Activated CD4-positive, alpha-beta memory T cell treated with anti-CD3 and anti-CD28 coated beads for 36 hours (primary cell): ENCODE measurements at regions not wholly inside any gene's neighbourhood (a gene's known extent, or its start where the extent isn't known, plus 50 kb on each side); places are given as distances from the start of the nearest gene placed in this dataset.
"Not testable (repeated sequence)": the region's sequence is repeated elsewhere in the genome, so short reads cannot be mapped to it uniquely, and the experiment has no call there.

ENCODE experiments used
- CTCF ChIA-PET: fragments of 350-600 bp; sonication (Branson Sonifier 250); formaldehyde crosslinking; loops from one replicate; lab custom pipeline; 2021; ENCODE audit warnings: antibody characterized with exemption, inconsistent platforms; lab: Charles Lee
- POLR2A ChIA-PET: fragments of 350-600 bp; sonication (Branson Sonifier 250); formaldehyde crosslinking; loops from one replicate; lab custom pipeline; 2021; ENCODE audit warnings: antibody characterized with exemption; lab: Charles Lee
- DNase-seq: peaks from one replicate; pipeline ENCODE4 v3.0.0-alpha.2; 2020
- H3K27ac Mint-ChIP-seq: one replicate; pipeline ENCODE4 v1.8.0; 2021; ENCODE audit warnings: mixed read lengths
- H3K27me3 Mint-ChIP-seq: one replicate; pipeline ENCODE4 v1.8.0; 2021; ENCODE audit warnings: mixed read lengths
- H3K36me3 Mint-ChIP-seq: one replicate; pipeline ENCODE4 v1.8.0; 2021; ENCODE audit warnings: mixed read lengths
- H3K4me1 Mint-ChIP-seq: one replicate; pipeline ENCODE4 v1.8.0; 2021; ENCODE audit warnings: low read depth, mixed read lengths
- H3K4me3 Mint-ChIP-seq: one replicate; pipeline ENCODE4 v1.8.0; 2021; ENCODE audit warnings: mild to moderate bottlenecking, mixed read lengths
- H3K9me3 Mint-ChIP-seq: one replicate; pipeline ENCODE4 v1.8.0; 2021; ENCODE audit warnings: mixed read lengths
- intact Hi-C: fragments of 100-400 bp; cut with micrococcal nuclease; formaldehyde crosslinking; loops from one replicate; pipeline ENCODE4 v1.15.1; 2023

GRCh38 chr7:53187184-53187583 lies 151.8 kb downstream of the POM121L12 start:
- H3K27me3 Mint-ChIP-seq, POLR2A ChIA-PET, H3K36me3 Mint-ChIP-seq, H3K4me1 Mint-ChIP-seq, intact Hi-C loops, DNase-seq, H3K27ac Mint-ChIP-seq, CTCF ChIA-PET, H3K4me3 Mint-ChIP-seq: not testable (repeated sequence)
- H3K9me3 Mint-ChIP-seq = peaks cover 35% of the 10 kb centered on the region

- H3K4me1 Mint-ChIP-seq = no peaks in the 10 kb centered on the region
- POLR2A ChIA-PET = no interaction called here
Measured at GRCh38 chr7:53191191-53191695, 155.8 kb downstream of the POM121L12 start.

GRCh38 chr7:53191836-53192443 lies 156.5 kb downstream of the POM121L12 start:
- Mint-ChIP-seq H3K9me3 (peaks cover 28% of the 10 kb centered on the region), H3K4me1 (no peaks in the 10 kb centered on the region), H3K27me3 (no peaks in the 10 kb centered on the region), H3K27ac (no peak overlapping the region), H3K4me3 (no peak overlapping the region), H3K36me3 (no peaks in the 10 kb centered on the region)
- DNase-seq = no peak
- CTCF ChIA-PET = no interaction called here
- POLR2A ChIA-PET = no interaction called here
- intact Hi-C loops = no loop called here

More at GRCh38 chr7:53191191-53191695, 155.8 kb downstream of the POM121L12 start:
- no peak for DNase-seq
- intact Hi-C loops = no loop called here
- CTCF ChIA-PET = no interaction called here
- Mint-ChIP-seq H3K27me3 (no peaks in the 10 kb centered on the region), H3K36me3 (no peaks in the 10 kb centered on the region), H3K9me3 (peaks cover 26% of the 10 kb centered on the region), H3K4me3 (no peak overlapping the region), H3K27ac (no peak overlapping the region)

GRCh38 chr7:53205006-53205405 lies 169.6 kb downstream of the POM121L12 start:
- no peaks in the 10 kb centered on the region for H3K4me1 Mint-ChIP-seq
- H3K27me3 Mint-ChIP-seq = no peaks in the 10 kb centered on the region
- DNase-seq = no peak
- H3K36me3 Mint-ChIP-seq = no peaks in the 10 kb centered on the region
- ChIA-PET CTCF (no interaction called here), POLR2A (no interaction called here)
- no peak overlapping the region for H3K4me3 Mint-ChIP-seq
- no peak overlapping the region for H3K27ac Mint-ChIP-seq
- intact Hi-C loops = no loop called here
- peaks cover 26% of the 10 kb centered on the region for H3K9me3 Mint-ChIP-seq

- peaks cover 2% of the 10 kb centered on the region for H3K36me3 Mint-ChIP-seq
- H3K27me3 Mint-ChIP-seq = no peaks in the 10 kb centered on the region
- no peaks in the 10 kb centered on the region for H3K4me1 Mint-ChIP-seq
- POLR2A ChIA-PET = no interaction called here
- no peak overlapping the region for H3K27ac Mint-ChIP-seq
- DNase-seq = no peak
- H3K4me3 Mint-ChIP-seq = no peak overlapping the region
- H3K9me3 Mint-ChIP-seq = peaks cover 43% of the 10 kb centered on the region
- intact Hi-C loops = no loop called here
- CTCF ChIA-PET = no interaction called here
Measured at GRCh38 chr7:53209129-53209528, 173.7 kb downstream of the POM121L12 start.

- no peaks in the 10 kb centered on the region for H3K4me1 Mint-ChIP-seq
- H3K36me3 Mint-ChIP-seq = peaks cover 3% of the 10 kb centered on the region
- DNase-seq = no peak
- CTCF ChIA-PET = no interaction called here
- no peak overlapping the region for H3K27ac Mint-ChIP-seq
- POLR2A ChIA-PET = no interaction called here
- H3K9me3 Mint-ChIP-seq = peaks cover 49% of the 10 kb centered on the region
- no peaks in the 10 kb centered on the region for H3K27me3 Mint-ChIP-seq
- intact Hi-C loops = no loop called here
- H3K4me3 Mint-ChIP-seq = no peak overlapping the region
Measured at GRCh38 chr7:53214463-53214862, 179.0 kb downstream of the POM121L12 start.

- POLR2A ChIA-PET = no interaction called here
- no peak overlapping the region for H3K27ac Mint-ChIP-seq
- H3K4me1 Mint-ChIP-seq = no peaks in the 10 kb centered on the region
- DNase-seq = no peak
- intact Hi-C loops = no loop called here
- no peaks in the 10 kb centered on the region for H3K27me3 Mint-ChIP-seq
- peaks cover 31% of the 10 kb centered on the region for H3K9me3 Mint-ChIP-seq
- H3K36me3 Mint-ChIP-seq = peaks cover 3% of the 10 kb centered on the region
- H3K4me3 Mint-ChIP-seq = no peak overlapping the region
- CTCF ChIA-PET = no interaction called here
Measured at GRCh38 chr7:53218730-53219504, 183.5 kb downstream of the POM121L12 start.

GRCh38 chr7:53229202-53229601 lies 193.8 kb downstream of the POM121L12 start:
- CTCF ChIA-PET = interaction anchor here (0.6 kb wide), 1 partner anchor 15 kb away, joined by 3 read pairs; no protein-coding TSS in a partner anchor
- POLR2A ChIA-PET = no interaction called here
- Mint-ChIP-seq H3K4me3 (no peak overlapping the region), H3K4me1 (no peaks in the 10 kb centered on the region), H3K27me3 (no peaks in the 10 kb centered on the region), H3K36me3 (no peaks in the 10 kb centered on the region), H3K9me3 (peaks cover 17% of the 10 kb centered on the region), H3K27ac (no peak overlapping the region)
- intact Hi-C loops = no loop called here
- DNase-seq = no peak

- no peaks in the 10 kb centered on the region for H3K36me3 Mint-ChIP-seq
- CTCF ChIA-PET = no interaction called here
- no peak for DNase-seq
- POLR2A ChIA-PET = no interaction called here
- H3K4me3 Mint-ChIP-seq = no peak overlapping the region
- no peaks in the 10 kb centered on the region for H3K27me3 Mint-ChIP-seq
- no peak overlapping the region for H3K27ac Mint-ChIP-seq
- peaks cover 19% of the 10 kb centered on the region for H3K9me3 Mint-ChIP-seq
- H3K4me1 Mint-ChIP-seq = no peaks in the 10 kb centered on the region
- intact Hi-C loops = no loop called here
Measured at GRCh38 chr7:53237344-53237913, 202.0 kb downstream of the POM121L12 start.

GRCh38 chr7:53238021-53238605 lies 202.7 kb downstream of the POM121L12 start:
- ChIA-PET POLR2A (no interaction called here), CTCF (no interaction called here)
- Mint-ChIP-seq H3K27ac (no peak overlapping the region), H3K4me3 (no peak overlapping the region), H3K4me1 (no peaks in the 10 kb centered on the region), H3K36me3 (no peaks in the 10 kb centered on the region), H3K9me3 (peaks cover 20% of the 10 kb centered on the region), H3K27me3 (no peaks in the 10 kb centered on the region)
- DNase-seq = no peak
- intact Hi-C loops = no loop called here

- peaks cover 24% of the 10 kb centered on the region for H3K9me3 Mint-ChIP-seq
- H3K4me1 Mint-ChIP-seq, DNase-seq, intact Hi-C loops, H3K27me3 Mint-ChIP-seq, POLR2A ChIA-PET, H3K36me3 Mint-ChIP-seq, CTCF ChIA-PET, H3K4me3 Mint-ChIP-seq, H3K27ac Mint-ChIP-seq: not testable (repeated sequence)
Measured at GRCh38 chr7:53239151-53239550, 203.7 kb downstream of the POM121L12 start.

GRCh38 chr7:53245721-53246120 lies 210.3 kb downstream of the POM121L12 start:
- Mint-ChIP-seq H3K36me3 (no peaks in the 10 kb centered on the region), H3K27me3 (no peaks in the 10 kb centered on the region), H3K4me3 (no peak overlapping the region), H3K27ac (no peak overlapping the region), H3K9me3 (peaks cover 32% of the 10 kb centered on the region), H3K4me1 (no peaks in the 10 kb centered on the region)
- CTCF ChIA-PET = no interaction called here
- no peak for DNase-seq
- POLR2A ChIA-PET = no interaction called here
- intact Hi-C loops = no loop called here
